ENCODE measurements at regions not wholly inside any gene's neighbourhood (a gene's known extent, or its start where the extent isn't known, plus 50 kb on each side); places are given as distances from the start of the nearest gene placed in this dataset.
"Not testable (repeated sequence)": the region's sequence is repeated elsewhere in the genome, so short reads cannot be mapped to it uniquely, and the experiment has no call there.

DNA sequence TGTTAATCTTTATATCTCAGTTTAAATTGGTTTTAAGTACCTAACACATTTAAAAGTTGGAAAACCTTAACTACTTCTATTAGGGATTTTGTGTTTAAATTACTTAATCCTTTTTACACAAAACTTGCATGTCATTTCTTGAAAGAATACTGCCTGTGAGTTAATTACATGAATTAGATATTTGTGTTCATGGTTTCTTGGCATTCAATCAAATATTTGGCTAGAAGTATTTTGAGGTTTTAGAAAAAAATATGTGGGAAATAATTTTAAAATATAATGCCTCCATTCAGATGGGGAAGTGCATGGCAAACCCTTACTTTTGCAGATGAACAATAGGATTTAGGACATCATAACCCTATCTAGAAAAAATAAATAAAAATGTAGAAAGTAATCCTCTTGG lies 186.5 kb upstream of the SEMA3E start:
- H3K14ac ChIP-seq (ENCODE audit: insufficient read depth, low read length), result no peak overlapping the region
- H3K79me2 ChIP-seq (ENCODE audit: insufficient read depth, low read length), result no peaks in the 10 kb centered on the region
- H3K27ac Mint-ChIP-seq, result no peak overlapping the region
- no peaks in the 10 kb centered on the region for H3K79me1 ChIP-seq (ENCODE audit: insufficient read depth, low read depth, low read length, poor library complexity, severe bottlenecking)
- H3K4me2 ChIP-seq (ENCODE audit: insufficient read depth, insufficient read length, low read length), result no peak overlapping the region
- H2BK12ac ChIP-seq (ENCODE audit: insufficient read length, low read depth, low read length), result no peak overlapping the region
- H4K20me1 ChIP-seq (ENCODE audit: control insufficient read depth, insufficient read depth, insufficient read length), result no peaks in the 10 kb centered on the region
- H3K27me3 ChIP-seq (ENCODE audit: insufficient read depth, low read length), result no peaks in the 10 kb centered on the region
- H4K5ac ChIP-seq (ENCODE audit: insufficient read length, low read depth, low read length), result no peak overlapping the region
- no peak overlapping the region for H3T11ph ChIP-seq (ENCODE audit: low read length)
- H3K4me1 Mint-ChIP-seq, result peaks cover 38 to 48% of the 10 kb centered on the region in 2 experiments
- no peak overlapping the region for H3K18ac ChIP-seq (ENCODE audit: insufficient read length, low read depth, low read length)
- no peak overlapping the region for H2AK5ac ChIP-seq (ENCODE audit: insufficient read length, low read length)
- no peak overlapping the region for H4K91ac ChIP-seq (ENCODE audit: insufficient read length, low read depth, low read length)
- H2BK20ac ChIP-seq (ENCODE audit: low read depth, low read length, poor library complexity, severe bottlenecking), result no peak overlapping the region
- no peak overlapping the region for H3K4me3 Mint-ChIP-seq
- H3K27me3 Mint-ChIP-seq (ENCODE audit: low read depth), result no peaks in the 10 kb centered on the region
- TF ChIP-seq, protein P1, sequence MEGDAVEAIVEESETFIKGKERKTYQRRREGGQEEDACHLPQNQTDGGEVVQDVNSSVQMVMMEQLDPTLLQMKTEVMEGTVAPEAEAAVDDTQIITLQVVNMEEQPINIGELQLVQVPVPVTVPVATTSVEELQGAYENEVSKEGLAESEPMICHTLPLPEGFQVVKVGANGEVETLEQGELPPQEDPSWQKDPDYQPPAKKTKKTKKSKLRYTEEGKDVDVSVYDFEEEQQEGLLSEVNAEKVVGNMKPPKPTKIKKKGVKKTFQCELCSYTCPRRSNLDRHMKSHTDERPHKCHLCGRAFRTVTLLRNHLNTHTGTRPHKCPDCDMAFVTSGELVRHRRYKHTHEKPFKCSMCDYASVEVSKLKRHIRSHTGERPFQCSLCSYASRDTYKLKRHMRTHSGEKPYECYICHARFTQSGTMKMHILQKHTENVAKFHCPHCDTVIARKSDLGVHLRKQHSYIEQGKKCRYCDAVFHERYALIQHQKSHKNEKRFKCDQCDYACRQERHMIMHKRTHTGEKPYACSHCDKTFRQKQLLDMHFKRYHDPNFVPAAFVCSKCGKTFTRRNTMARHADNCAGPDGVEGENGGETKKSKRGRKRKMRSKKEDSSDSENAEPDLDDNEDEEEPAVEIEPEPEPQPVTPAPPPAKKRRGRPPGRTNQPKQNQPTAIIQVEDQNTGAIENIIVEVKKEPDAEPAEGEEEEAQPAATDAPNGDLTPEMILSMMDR (conservative IDR thresholded peaks at IDR 0.05), result no peak
- no peak overlapping the region for H2AFZ ChIP-seq (ENCODE audit: low read length)
- no peak overlapping the region for H3K9ac ChIP-seq (ENCODE audit: extremely low read depth, insufficient read length, low read length)
- H3K4ac ChIP-seq (ENCODE audit: low read depth, low read length), result no peak overlapping the region
- H3K9me3 ChIP-seq (ENCODE audit: control insufficient read depth, low read depth, low read length), result no peaks in the 10 kb centered on the region
- H3K9me3 Mint-ChIP-seq, result no peaks in the 10 kb centered on the region
- no peak overlapping the region for H3K23ac ChIP-seq (ENCODE audit: insufficient read length, low read depth, low read length)
- no peaks in the 10 kb centered on the region for H3K36me3 Mint-ChIP-seq (ENCODE audit: insufficient read depth in 1 of 3, low read depth in 3 of 3)
- no peak overlapping the region for H2BK15ac ChIP-seq (ENCODE audit: low read depth, low read length)
- no peaks in the 10 kb centered on the region for H3K23me2 ChIP-seq (ENCODE audit: insufficient read length, low read depth, low read length, poor library complexity, severe bottlenecking)
- no peak overlapping the region for H2BK120ac ChIP-seq (ENCODE audit: low read depth, low read length, poor library complexity, severe bottlenecking)
- no peak overlapping the region for H2BK5ac ChIP-seq (ENCODE audit: insufficient read length, low read length)
- no peak overlapping the region for H3K56ac ChIP-seq (ENCODE audit: insufficient read length, low read depth, low read length)
- H3K27ac ChIP-seq (ENCODE audit: insufficient read length, low read depth, low read length), result no peak overlapping the region
- H4K8ac ChIP-seq (replicated peaks; ENCODE audit: insufficient read length, low read depth, low read length), result no peak overlapping the region
- no peak for DNase-seq
- peaks cover 2% of the 10 kb centered on the region; the same call in 1 of the 2 replicates for H3K4me1 ChIP-seq (ENCODE audit: insufficient read depth, low read length)

DNA sequence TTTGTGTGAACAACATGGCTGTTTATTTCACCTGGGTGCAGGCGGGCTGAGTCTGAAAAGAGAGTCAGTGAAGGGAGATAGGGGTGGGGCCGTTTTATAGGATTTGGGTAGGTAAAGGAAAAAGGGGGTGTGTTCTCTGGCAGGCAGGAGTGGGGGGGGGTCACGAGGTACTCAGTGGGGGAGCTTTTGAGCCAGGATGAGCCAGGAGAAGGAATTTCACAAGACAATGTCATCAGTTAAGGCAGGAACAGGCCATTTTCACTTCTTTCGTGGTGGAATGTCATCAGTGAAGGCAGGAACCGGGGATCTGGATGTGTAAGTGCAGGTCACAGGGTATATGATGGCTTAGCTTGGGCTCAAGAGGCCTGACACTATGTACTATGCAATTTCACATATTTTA lies 184.8 kb upstream of the SEMA3E start:
- DNase-seq, result peak; percentile 80
- Mint-ChIP-seq H3K4me3 (0 out of 5 replicates have a peak overlapping the region, but pooled peaks of 1 of the 2 experiments have one; percentile 1), H3K4me1 (peaks cover 39 to 43% of the 10 kb centered on the region in 2 experiments), H3K27ac (peak overlapping the region; percentile 73 to 92 (median 87))
- not testable (repeated sequence) for H3K36me3 Mint-ChIP-seq (ENCODE audit: insufficient read depth in 1 of 3, low read depth in 3 of 3); H3K79me2 ChIP-seq (ENCODE audit: insufficient read depth, low read length); H2AK5ac ChIP-seq (ENCODE audit: insufficient read length, low read length); H3K23ac ChIP-seq (ENCODE audit: insufficient read length, low read depth, low read length); H3K4ac ChIP-seq (ENCODE audit: low read depth, low read length); H3K9ac ChIP-seq (ENCODE audit: extremely low read depth, insufficient read length, low read length); H4K5ac ChIP-seq (ENCODE audit: insufficient read length, low read depth, low read length); H3K27me3 Mint-ChIP-seq (ENCODE audit: low read depth); H3K18ac ChIP-seq (ENCODE audit: insufficient read length, low read depth, low read length); H2AFZ ChIP-seq (ENCODE audit: low read length); H3T11ph ChIP-seq (ENCODE audit: low read length); H3K23me2 ChIP-seq (ENCODE audit: insufficient read length, low read depth, low read length, poor library complexity, severe bottlenecking); H4K8ac ChIP-seq (replicated peaks; ENCODE audit: insufficient read length, low read depth, low read length); H3K9me3 Mint-ChIP-seq; H3K79me1 ChIP-seq (ENCODE audit: insufficient read depth, low read depth, low read length, poor library complexity, severe bottlenecking); H2BK15ac ChIP-seq (ENCODE audit: low read depth, low read length); H2BK12ac ChIP-seq (ENCODE audit: insufficient read length, low read depth, low read length); H2BK120ac ChIP-seq (ENCODE audit: low read depth, low read length, poor library complexity, severe bottlenecking); H3K56ac ChIP-seq (ENCODE audit: insufficient read length, low read depth, low read length); H4K20me1 ChIP-seq (ENCODE audit: control insufficient read depth, insufficient read depth, insufficient read length); H3K4me1 ChIP-seq (ENCODE audit: insufficient read depth, low read length); H3K27me3 ChIP-seq (ENCODE audit: insufficient read depth, low read length); H3K14ac ChIP-seq (ENCODE audit: insufficient read depth, low read length); H4K91ac ChIP-seq (ENCODE audit: insufficient read length, low read depth, low read length); H2BK5ac ChIP-seq (ENCODE audit: insufficient read length, low read length); H3K9me3 ChIP-seq (ENCODE audit: control insufficient read depth, low read depth, low read length)
- Histone ChIP-seq H3K4me2 (ENCODE audit: insufficient read depth, insufficient read length, low read length) (peak overlapping the region; percentile 11), H2BK20ac (ENCODE audit: low read depth, low read length, poor library complexity, severe bottlenecking) (peak overlapping the region; percentile 90), H3K27ac (ENCODE audit: insufficient read length, low read depth, low read length) (peak overlapping the region; percentile 49)
- no CpG with 5 or more reads among the region's 5 CpGs for WGBS (ENCODE audit: extremely low coverage, insufficient read length, low lambda C conversion rate)

Measured in H9 (cell line).